Left ventricle myocardium inferior (tissue), 1 donor: ENCODE measurements at regions not wholly inside any gene's neighbourhood (a gene's known extent, or its start where the extent isn't known, plus 50 kb on each side); places are given as distances from the start of the nearest gene placed in this dataset.

Source experiments
- DNase-seq: peaks from one replicate; pipeline ENCODE4 v3.0.0-alpha.2; 2020
- H3K27ac ChIP-seq: fragments of 200-600 bp; replicated peaks from 2 replicates; pipeline ENCODE4 v1.8.0; 2021
- H3K27me3 ChIP-seq: fragments of 200-600 bp; 2 replicates; pipeline ENCODE4 v1.8.0; 2021; ENCODE audit warnings: low read depth
- H3K36me3 ChIP-seq: fragments of 200-600 bp; 2 replicates; pipeline ENCODE4 v1.8.0; 2021
- H3K4me1 ChIP-seq: fragments of 200-600 bp; 2 replicates; pipeline ENCODE4 v1.8.0; 2021
- H3K4me3 ChIP-seq: fragments of 200-600 bp; 2 replicates; pipeline ENCODE4 v1.8.0; 2021; ENCODE audit warnings: mild to moderate bottlenecking, moderate library complexity
- H3K9me3 ChIP-seq: fragments of 200-600 bp; replicated peaks from 2 replicates; pipeline ENCODE4 v1.8.0; 2021
- CTCF ChIP-seq: fragments of 200-600 bp; IDR thresholded peaks from 2 replicates; pipeline ENCODE4 v1.8.0; 2021; ENCODE audit warnings: antibody characterized with exemption, mild to moderate bottlenecking, borderline replicate concordance
- intact Hi-C: fragments of 100-400 bp; cut with micrococcal nuclease; formaldehyde crosslinking; loops from one replicate; pipeline ENCODE4 v1.11.0; 2022
- donor health status: DM: no; HTN: yes; CAD: no; lungs with severe emphysema.

GRCh38 chr13:85693889-85694511, 105.2 kb downstream of the SLITRK6 start:
- no peak for DNase-seq
- TF ChIP-seq CTCF, result no peak
- intact Hi-C loops, result no loop called here

GRCh38 chr13:85690368-85690767, 108.9 kb downstream of the SLITRK6 start:
- Histone ChIP-seq H3K9me3 (peaks cover 6% of the 10 kb centered on the region), H3K27me3 (no peaks in the 10 kb centered on the region), H3K4me3 (no peak overlapping the region), H3K36me3 (no peaks in the 10 kb centered on the region), H3K27ac (no peak overlapping the region), H3K4me1 (no peaks in the 10 kb centered on the region)
- intact Hi-C loops, result no loop called here
- no peak for TF ChIP-seq CTCF
- no peak for DNase-seq

More at GRCh38 chr13:85693889-85694511, 105.2 kb downstream of the SLITRK6 start:
- Histone ChIP-seq H3K4me1 (no peaks in the 10 kb centered on the region), H3K36me3 (no peaks in the 10 kb centered on the region), H3K27me3 (no peaks in the 10 kb centered on the region), H3K9me3 (peaks cover 36% of the 10 kb centered on the region), H3K27ac (no peak overlapping the region), H3K4me3 (no peak overlapping the region)

- TF ChIP-seq CTCF, result no peak
- no peak overlapping the region for H3K27ac ChIP-seq
- H3K36me3 ChIP-seq, result no peaks in the 10 kb centered on the region
- H3K27me3 ChIP-seq, result no peaks in the 10 kb centered on the region
- H3K9me3 ChIP-seq, result no peaks in the 10 kb centered on the region
- H3K4me1 ChIP-seq, result no peaks in the 10 kb centered on the region
- no peak overlapping the region for H3K4me3 ChIP-seq
- intact Hi-C loops, result no loop called here
- no peak for DNase-seq
Observed at GRCh38 chr13:85685436-85685835, 113.8 kb downstream of the SLITRK6 start.

- H3K4me3 ChIP-seq, result no peak overlapping the region
- H3K9me3 ChIP-seq, result peaks cover 33% of the 10 kb centered on the region
- H3K4me1 ChIP-seq, result no peaks in the 10 kb centered on the region
- TF ChIP-seq CTCF, result no peak
- no peak for DNase-seq
- intact Hi-C loops, result no loop called here
- no peaks in the 10 kb centered on the region for H3K27me3 ChIP-seq
- H3K27ac ChIP-seq, result no peak overlapping the region
- no peaks in the 10 kb centered on the region for H3K36me3 ChIP-seq
Observed at GRCh38 chr13:85675151-85675907, 123.9 kb downstream of the SLITRK6 start.

GRCh38 chr13:85671336-85671735, 127.9 kb downstream of the SLITRK6 start:
- TF ChIP-seq CTCF, result no peak
- intact Hi-C loops, result no loop called here
- H3K9me3 ChIP-seq, result peaks cover 17% of the 10 kb centered on the region
- no peak for DNase-seq
- H3K4me1 ChIP-seq, result no peaks in the 10 kb centered on the region
- no peak overlapping the region for H3K27ac ChIP-seq
- no peaks in the 10 kb centered on the region for H3K36me3 ChIP-seq
- no peaks in the 10 kb centered on the region for H3K27me3 ChIP-seq
- H3K4me3 ChIP-seq, result no peak overlapping the region
